ENCODE measurements at regions not wholly inside any gene's neighbourhood (a gene's known extent, or its start where the extent isn't known, plus 50 kb on each side); places are given as distances from the start of the nearest gene placed in this dataset.
"Not testable (repeated sequence)": the region's sequence is repeated elsewhere in the genome, so short reads cannot be mapped to it uniquely, and the experiment has no call there.

GRCh38 chr6:126890055-126890454, 228.4 kb upstream of the RSPO3 start:
- H3K27ac ChIP-seq, result no peak overlapping the region
- no peak overlapping the region for H3K4me3 ChIP-seq
- no peaks in the 10 kb centered on the region for H3K36me3 ChIP-seq
- H3K27me3 ChIP-seq (replicated peaks in 1 of 7), result no peaks in the 10 kb centered on the region
- peaks cover 0 to 8% (median 0%) of the 10 kb centered on the region in 8 donors for H3K9me3 ChIP-seq
- 84 to 98% (median 95%) methylated on average over 2 of the region's 2 CpGs for WGBS, 5 donors
- no peaks in the 10 kb centered on the region for H3K4me1 ChIP-seq
- no peak for DNase-seq
- intact Hi-C loops (cut with DNase I; ENCODE audit: low total_unique reads), result no loop called here
- TF ChIP-seq POLR2A (IDR thresholded peaks at IDR 0.05) (no peak), POLR2AphosphoS5 (IDR thresholded peaks at IDR 0.05) (no peak), CTCF (IDR thresholded peaks at IDR 0.05 in 8 of 11, conservative IDR thresholded peaks at IDR 0.05 in 3 of 11) (no peak)

DNA sequence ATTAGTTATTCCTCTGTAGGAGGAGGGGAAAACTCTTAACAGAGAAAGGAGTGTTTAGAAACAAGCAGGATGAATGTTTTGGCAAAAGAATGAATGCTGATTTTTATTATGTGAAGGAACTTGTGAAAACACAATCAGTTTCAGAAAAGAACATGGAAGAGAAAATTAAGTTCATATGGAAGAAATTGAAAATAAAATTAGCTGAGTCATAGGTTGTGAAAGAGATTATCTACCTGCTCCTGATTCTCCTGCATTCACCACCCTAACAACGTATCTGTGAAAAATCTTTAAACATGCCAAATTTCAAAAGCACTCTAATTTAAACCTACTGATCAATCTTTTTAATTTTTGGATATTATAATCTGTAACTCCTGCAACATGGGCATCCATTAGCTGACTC, 227.3 kb upstream of the RSPO3 start:
- Histone ChIP-seq H3K27me3 (replicated peaks in 1 of 7) (no peaks in the 10 kb centered on the region), H3K4me3 (no peak overlapping the region), H3K27ac (no peak overlapping the region), H3K36me3 (no peaks in the 10 kb centered on the region), H3K4me1 (no peaks in the 10 kb centered on the region), H3K9me3 (peaks cover 0 to 8% (median 0%) of the 10 kb centered on the region in 8 donors)
- 52 to 78% (median 68%) methylated on average over 1 of the region's 1 CpG for WGBS, 5 donors
- DNase-seq, result no peak
- intact Hi-C loops (cut with DNase I; ENCODE audit: low total_unique reads), result no loop called here
- TF ChIP-seq POLR2A (IDR thresholded peaks at IDR 0.05), result no peak

GRCh38 chr6:126892869-126893268, 225.6 kb upstream of the RSPO3 start:
- H3K27ac ChIP-seq; H3K4me3 ChIP-seq; intact Hi-C loops (cut with DNase I; ENCODE audit: low total_unique reads); H3K27me3 ChIP-seq (replicated peaks in 1 of 7); H3K4me1 ChIP-seq; H3K9me3 ChIP-seq; H3K36me3 ChIP-seq; DNase-seq: not testable (repeated sequence)
- 57 to 86% (median 71%) methylated on average over 5 of the region's 5 CpGs for WGBS, 5 donors

- H3K4me1 ChIP-seq, result no peaks in the 10 kb centered on the region
- no peak overlapping the region for H3K27ac ChIP-seq
- no peaks in the 10 kb centered on the region for H3K27me3 ChIP-seq (replicated peaks in 1 of 7)
- peaks cover 0 to 8% (median 0%) of the 10 kb centered on the region in 8 donors for H3K9me3 ChIP-seq
- no peak for DNase-seq
- TF ChIP-seq POLR2AphosphoS5 (IDR thresholded peaks at IDR 0.05), result no peak
- TF ChIP-seq CTCF (IDR thresholded peaks at IDR 0.05 in 8 of 11, conservative IDR thresholded peaks at IDR 0.05 in 3 of 11), result no peak
- no peak for TF ChIP-seq POLR2A (IDR thresholded peaks at IDR 0.05)
- intact Hi-C loops (cut with DNase I; ENCODE audit: low total_unique reads), result no loop called here
- no peaks in the 10 kb centered on the region for H3K36me3 ChIP-seq
- H3K4me3 ChIP-seq, result no peak overlapping the region
- WGBS, 5 donors, result 66 to 84% (median 71%) methylated on average over 4 of the region's 4 CpGs
These were observed 220.7 kb upstream of the RSPO3 start for GRCh38 chr6:126897758-126898157.

GRCh38 chr6:126904176-126904575, 214.3 kb upstream of the RSPO3 start:
- DNase-seq, result no peak
- Histone ChIP-seq H3K4me3 (no peak overlapping the region), H3K9me3 (no peaks in the 10 kb centered on the region), H3K27me3 (replicated peaks in 1 of 7) (no peaks in the 10 kb centered on the region), H3K4me1 (no peaks in the 10 kb centered on the region), H3K36me3 (no peaks in the 10 kb centered on the region), H3K27ac (no peak overlapping the region)
- TF ChIP-seq POLR2A (IDR thresholded peaks at IDR 0.05) (no peak), POLR2AphosphoS5 (IDR thresholded peaks at IDR 0.05) (no peak), CTCF (IDR thresholded peaks at IDR 0.05 in 8 of 11, conservative IDR thresholded peaks at IDR 0.05 in 3 of 11) (no peak)
- WGBS, 5 donors, result 65 to 82% (median 68%) methylated on average over 1 of the region's 1 CpG
- intact Hi-C loops (cut with DNase I; ENCODE audit: low total_unique reads), result no loop called here

Data from spleen (tissue), 11 donors.